GM20000 (cell line): ENCODE measurements at regions not wholly inside any gene's neighbourhood (a gene's known extent, or its start where the extent isn't known, plus 50 kb on each side); places are given as distances from the start of the nearest gene placed in this dataset.

Source experiments
- DNase-seq: peaks from one replicate; pipeline ENCODE4 v3.0.0; 2012; ENCODE audit warnings: low spot score
- TF ChIP-seq, protein P1 (sequence below): IDR thresholded peaks from 2 replicates; pipeline ENCODE4 v1.5.1; 2012; ENCODE audit warnings: mild to moderate bottlenecking, control low read depth; ENCODE audit errors: extremely low read depth, missing control alignments

DNA sequence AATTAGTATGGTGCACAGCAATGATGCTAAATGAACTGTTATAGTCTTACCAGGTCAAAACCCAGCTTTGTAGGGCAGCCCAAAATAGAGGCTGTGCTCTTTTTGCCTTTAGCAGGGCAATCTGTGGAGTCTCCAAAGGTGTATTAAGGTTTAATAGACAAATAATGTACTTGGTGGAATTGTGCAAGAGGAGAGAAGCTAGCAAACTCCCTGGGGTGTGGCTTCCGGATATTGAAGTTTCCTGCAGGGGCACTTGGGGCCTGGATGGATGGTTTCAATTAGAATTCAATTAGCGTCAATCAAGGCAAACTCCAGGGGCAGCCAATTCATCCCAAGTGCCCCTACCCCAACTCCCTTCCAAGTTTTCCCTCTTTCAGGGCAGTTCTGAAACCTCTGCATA, 285.8 kb downstream of the UTP18 start:
- DNase-seq: no peak
- TF ChIP-seq, protein P1, sequence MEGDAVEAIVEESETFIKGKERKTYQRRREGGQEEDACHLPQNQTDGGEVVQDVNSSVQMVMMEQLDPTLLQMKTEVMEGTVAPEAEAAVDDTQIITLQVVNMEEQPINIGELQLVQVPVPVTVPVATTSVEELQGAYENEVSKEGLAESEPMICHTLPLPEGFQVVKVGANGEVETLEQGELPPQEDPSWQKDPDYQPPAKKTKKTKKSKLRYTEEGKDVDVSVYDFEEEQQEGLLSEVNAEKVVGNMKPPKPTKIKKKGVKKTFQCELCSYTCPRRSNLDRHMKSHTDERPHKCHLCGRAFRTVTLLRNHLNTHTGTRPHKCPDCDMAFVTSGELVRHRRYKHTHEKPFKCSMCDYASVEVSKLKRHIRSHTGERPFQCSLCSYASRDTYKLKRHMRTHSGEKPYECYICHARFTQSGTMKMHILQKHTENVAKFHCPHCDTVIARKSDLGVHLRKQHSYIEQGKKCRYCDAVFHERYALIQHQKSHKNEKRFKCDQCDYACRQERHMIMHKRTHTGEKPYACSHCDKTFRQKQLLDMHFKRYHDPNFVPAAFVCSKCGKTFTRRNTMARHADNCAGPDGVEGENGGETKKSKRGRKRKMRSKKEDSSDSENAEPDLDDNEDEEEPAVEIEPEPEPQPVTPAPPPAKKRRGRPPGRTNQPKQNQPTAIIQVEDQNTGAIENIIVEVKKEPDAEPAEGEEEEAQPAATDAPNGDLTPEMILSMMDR: no peak

DNA sequence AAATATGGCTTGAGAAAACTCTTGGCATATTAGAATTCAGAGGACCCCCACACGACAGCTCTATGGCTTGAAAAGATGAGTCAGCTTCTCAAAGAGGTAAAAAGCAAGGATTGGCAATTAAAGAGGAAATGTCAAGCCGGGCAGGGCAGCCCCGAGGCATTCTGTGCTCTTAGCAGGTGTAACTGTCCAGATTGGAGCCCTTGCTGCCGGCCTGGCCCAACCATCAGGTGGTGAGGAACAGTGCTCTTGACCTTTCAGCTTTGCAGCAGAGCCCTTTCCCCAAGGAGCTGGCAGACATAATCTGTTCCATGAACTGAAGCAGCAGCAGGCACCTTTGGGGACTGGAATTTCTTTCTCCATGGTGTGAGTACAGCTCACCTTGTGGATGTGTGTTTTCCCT, 287.8 kb downstream of the UTP18 start:
- TF ChIP-seq, protein P1: no peak

DNA sequence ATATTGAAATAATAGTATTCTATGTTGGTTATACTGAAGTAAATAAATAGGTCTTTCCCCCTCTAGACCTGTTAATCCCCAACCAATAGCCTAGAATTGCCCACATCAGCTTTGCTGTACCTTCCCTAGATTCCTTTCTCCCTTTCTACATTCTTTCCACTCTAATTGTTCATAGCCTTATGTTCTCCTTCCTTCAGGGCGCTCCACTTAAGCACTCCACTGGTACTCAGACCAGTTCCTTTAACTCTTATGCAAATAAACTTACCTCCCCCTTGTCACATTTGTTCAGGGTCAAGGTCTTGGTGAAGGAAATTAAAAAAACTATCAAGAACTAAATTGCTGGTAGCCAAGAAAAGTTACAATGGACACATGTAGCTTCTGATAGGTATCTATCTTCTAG, 294.8 kb downstream of the UTP18 start:
- no peak for DNase-seq
- TF ChIP-seq, protein P1: no peak

More for the DNA sequence above, 287.8 kb downstream of the UTP18 start:
- no peak for DNase-seq

DNA sequence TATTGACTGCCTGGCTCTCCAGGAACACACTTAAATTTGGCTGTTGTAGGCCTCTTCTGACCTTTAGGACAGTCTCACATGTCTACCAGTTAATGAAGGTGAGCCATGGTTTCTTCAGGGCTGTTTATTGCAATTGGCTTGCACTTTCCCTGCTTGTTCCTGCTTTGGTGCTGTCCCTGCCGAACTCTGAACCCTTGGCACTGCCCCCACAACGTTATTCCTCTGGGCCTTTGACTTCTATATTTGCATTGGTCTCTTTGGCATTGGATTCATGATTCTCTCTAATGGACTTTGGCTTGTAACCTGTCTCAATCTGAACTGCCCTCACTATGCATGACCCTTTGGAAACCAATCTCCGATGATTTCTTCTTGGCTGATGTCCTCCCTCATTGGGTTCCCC, 299.4 kb downstream of the UTP18 start:
- TF ChIP-seq, protein P1: no peak
- no peak for DNase-seq

DNA sequence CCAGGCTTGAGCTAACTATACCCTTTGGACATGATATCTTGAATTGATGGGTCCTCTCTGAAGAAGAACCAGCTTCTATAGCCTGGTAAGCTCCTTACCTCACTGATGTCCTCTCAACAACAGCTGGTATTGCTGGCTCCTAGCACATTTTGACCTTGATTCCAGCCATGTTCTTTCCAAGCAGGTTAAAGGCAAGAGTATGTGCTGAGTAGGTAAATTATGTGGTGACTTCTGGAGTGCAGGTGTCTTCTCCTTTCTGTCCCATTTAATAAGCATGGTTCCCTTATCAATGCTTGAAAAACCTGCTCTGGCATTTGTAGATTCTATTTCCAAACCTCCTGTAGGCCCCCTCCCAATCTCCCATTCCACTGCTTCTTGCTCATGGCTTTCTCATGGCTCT, 300.1 kb downstream of the UTP18 start:
- TF ChIP-seq, protein P1: no peak
- no peak for DNase-seq

DNA sequence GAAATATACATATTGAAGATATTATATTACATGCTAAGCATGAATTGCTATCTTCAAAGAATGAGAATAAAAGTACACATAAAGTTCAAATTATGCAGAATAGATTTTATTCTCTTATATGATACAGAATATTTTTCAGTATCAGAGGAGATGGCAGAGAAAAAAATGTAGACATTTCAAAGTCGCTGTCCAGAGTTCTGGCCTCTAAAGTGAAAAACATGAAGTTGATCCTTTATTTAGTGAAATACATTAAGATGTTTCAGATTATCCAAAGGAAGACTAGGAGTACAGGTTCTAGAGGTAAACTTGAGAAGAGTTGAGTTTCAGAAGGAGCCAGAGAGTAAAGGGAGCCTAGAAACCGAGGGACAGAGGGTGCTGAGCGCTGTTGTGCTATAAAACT, 303.6 kb downstream of the UTP18 start:
- TF ChIP-seq, protein P1: no peak
- no peak for DNase-seq

DNA sequence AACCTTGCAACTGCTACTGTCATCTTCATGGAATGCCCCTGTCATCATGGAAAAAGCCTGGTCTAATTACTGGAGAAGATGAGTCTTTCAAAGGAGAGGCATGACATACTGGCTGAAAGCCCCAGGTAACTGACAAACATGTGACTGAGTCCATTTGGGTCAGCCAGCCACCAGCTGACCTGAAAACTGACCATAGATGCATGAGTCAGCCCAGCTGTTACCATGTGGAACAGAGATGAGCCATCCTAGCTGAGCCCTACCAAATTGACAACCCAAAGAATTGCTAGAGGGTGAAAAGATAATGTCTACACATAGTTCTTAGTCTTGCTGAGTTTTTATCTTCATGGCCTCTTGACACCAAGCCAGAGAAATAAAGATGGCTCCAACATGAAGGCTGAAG, 311.8 kb downstream of the UTP18 start:
- TF ChIP-seq, protein P1: no peak

More for the DNA sequence above, 311.8 kb downstream of the UTP18 start:
- no peak for DNase-seq
